GM12874 (cell line): ENCODE measurements at regions not wholly inside any gene's neighbourhood (a gene's known extent, or its start where the extent isn't known, plus 50 kb on each side); places are given as distances from the start of the nearest gene placed in this dataset.

Source experiments
- CTCF ChIP-seq: IDR thresholded peaks from 2 replicates; pipeline ENCODE4 v1.5.1; 2011; ENCODE audit warnings: low read depth, mild to moderate bottlenecking, control low read depth, low read length, moderate library complexity; ENCODE audit not compliant: insufficient read depth

- no peak for TF ChIP-seq CTCF
Observed at GRCh38 chr4:35966566-35966965, 277.7 kb downstream of the ARAP2 start.

GRCh38 chr4:35970366-35970960, 273.9 kb downstream of the ARAP2 start:
- no peak for TF ChIP-seq CTCF

- no peak for TF ChIP-seq CTCF
Observed at GRCh38 chr4:35972814-35973213, 271.5 kb downstream of the ARAP2 start.

- no peak for TF ChIP-seq CTCF
Observed at GRCh38 chr4:35975617-35976355, 268.5 kb downstream of the ARAP2 start.

GRCh38 chr4:35978551-35978950, 265.8 kb downstream of the ARAP2 start:
- no peak for TF ChIP-seq CTCF

- TF ChIP-seq CTCF = no peak
Observed at GRCh38 chr4:35982318-35982717, 262.0 kb downstream of the ARAP2 start.

GRCh38 chr4:35986537-35986936, 257.8 kb downstream of the ARAP2 start:
- TF ChIP-seq CTCF = no peak
